ENCODE measurements at regions not wholly inside any gene's neighbourhood (a gene's known extent, or its start where the extent isn't known, plus 50 kb on each side); places are given as distances from the start of the nearest gene placed in this dataset.

DNA sequence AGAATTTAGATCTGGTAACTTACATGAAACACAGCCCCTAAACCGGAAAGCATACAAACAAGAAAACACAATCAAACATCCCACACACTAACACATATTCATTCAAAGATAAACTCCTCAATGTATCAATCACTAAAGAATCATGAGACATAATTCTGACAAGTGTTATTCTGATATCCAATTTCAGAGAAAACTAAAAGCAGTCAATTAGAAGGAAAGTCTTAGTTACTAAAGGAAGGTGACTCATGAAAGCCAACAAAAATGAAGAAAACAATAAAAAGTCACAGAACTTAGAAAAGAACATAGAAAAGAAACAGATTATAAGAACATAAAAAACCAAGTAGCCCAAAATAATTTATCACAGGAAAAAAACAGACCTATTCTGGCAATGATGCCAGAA is 57.2 kb downstream of the ZZZ3 start:
- TF ChIP-seq, protein P1, sequence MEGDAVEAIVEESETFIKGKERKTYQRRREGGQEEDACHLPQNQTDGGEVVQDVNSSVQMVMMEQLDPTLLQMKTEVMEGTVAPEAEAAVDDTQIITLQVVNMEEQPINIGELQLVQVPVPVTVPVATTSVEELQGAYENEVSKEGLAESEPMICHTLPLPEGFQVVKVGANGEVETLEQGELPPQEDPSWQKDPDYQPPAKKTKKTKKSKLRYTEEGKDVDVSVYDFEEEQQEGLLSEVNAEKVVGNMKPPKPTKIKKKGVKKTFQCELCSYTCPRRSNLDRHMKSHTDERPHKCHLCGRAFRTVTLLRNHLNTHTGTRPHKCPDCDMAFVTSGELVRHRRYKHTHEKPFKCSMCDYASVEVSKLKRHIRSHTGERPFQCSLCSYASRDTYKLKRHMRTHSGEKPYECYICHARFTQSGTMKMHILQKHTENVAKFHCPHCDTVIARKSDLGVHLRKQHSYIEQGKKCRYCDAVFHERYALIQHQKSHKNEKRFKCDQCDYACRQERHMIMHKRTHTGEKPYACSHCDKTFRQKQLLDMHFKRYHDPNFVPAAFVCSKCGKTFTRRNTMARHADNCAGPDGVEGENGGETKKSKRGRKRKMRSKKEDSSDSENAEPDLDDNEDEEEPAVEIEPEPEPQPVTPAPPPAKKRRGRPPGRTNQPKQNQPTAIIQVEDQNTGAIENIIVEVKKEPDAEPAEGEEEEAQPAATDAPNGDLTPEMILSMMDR (IDR thresholded peaks at IDR 0.05), result no peak
- TF ChIP-seq POLR2A (IDR thresholded peaks at IDR 0.05), result no peak

Data from right lobe of liver (tissue), 4 donors.